Urothelium cell line (cell line): ENCODE measurements at regions not wholly inside any gene's neighbourhood (a gene's known extent, or its start where the extent isn't known, plus 50 kb on each side); places are given as distances from the start of the nearest gene placed in this dataset.
"Not testable (repeated sequence)": the region's sequence is repeated elsewhere in the genome, so short reads cannot be mapped to it uniquely, and the experiment has no call there.

ENCODE experiments used
- DNase-seq: peaks from one replicate; pipeline ENCODE4 v3.0.0; 2011; ENCODE audit warnings: low spot score, mixed read lengths
- FAIRE-seq: peaks from 2 replicates; lab custom pipeline; 2011; peaks lifted over from hg19 to GRCh38; lab: Jason Lieb, UNC

GRCh38 chr5:168121138-168121494 is 170.3 kb upstream of the WWC1 start:
- no peak for FAIRE-seq

GRCh38 chr5:168123631-168124528 is 167.6 kb upstream of the WWC1 start:
- FAIRE-seq (no peak), DNase-seq (no peak)

More at GRCh38 chr5:168121138-168121494, 170.3 kb upstream of the WWC1 start:
- DNase-seq = no peak

DNA sequence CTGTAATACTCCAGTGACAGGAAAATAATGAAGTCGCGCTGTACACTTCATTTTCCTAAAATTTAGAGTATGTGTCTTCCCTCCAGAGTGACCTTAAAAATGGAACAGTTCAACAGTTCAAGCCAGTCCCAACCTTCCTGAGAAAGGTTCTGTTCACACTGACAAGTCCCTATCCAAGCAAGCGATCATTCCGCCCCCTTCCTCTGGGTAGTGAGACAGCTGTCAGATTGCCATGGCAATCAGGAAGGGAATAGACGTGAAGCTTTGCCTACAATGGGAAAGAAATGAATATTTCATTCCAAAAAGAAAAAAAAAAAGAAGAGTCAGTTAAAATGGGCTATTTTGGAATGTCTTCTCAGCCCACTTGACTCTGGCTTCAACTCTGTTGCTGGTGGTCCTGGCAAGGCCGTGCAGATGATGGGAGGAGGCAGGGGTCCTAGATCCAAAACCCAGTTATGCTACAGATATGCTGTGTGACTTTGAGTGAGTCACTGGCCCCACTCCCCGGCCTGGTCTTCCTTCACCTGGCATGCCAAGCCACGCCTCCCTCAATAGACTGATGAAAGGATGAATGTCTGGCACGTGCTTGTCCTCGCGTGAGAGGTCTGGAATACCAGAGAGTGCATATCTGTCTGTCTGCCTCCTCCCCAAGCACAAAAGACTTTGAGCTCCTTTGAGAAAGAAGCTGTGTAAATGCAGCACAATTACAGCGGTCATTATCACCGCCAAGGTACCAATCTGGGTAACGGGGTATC is 165.8 kb upstream of the WWC1 start:
- FAIRE-seq = no peak
- no peak for DNase-seq

DNA sequence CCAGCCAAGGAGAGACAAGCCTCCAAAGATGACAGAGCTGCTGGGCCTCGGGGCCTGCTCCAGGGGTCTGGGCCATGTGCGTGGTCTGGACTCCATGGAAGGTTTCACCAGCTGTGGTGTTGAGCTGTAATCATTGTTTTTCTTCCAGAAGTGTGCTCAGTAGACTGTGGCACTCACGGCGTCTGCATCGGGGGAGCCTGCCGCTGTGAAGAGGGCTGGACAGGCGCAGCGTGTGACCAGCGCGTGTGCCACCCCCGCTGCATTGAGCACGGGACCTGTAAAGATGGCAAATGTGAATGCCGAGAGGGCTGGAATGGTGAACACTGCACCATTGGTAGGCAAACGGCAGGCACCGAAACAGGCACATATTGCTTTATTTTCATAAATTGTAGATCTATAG is 164.8 kb upstream of the WWC1 start:
- FAIRE-seq (no peak), DNase-seq (no peak)

GRCh38 chr5:168128111-168128510 is 163.3 kb upstream of the WWC1 start:
- DNase-seq (no peak), FAIRE-seq (no peak)

DNA sequence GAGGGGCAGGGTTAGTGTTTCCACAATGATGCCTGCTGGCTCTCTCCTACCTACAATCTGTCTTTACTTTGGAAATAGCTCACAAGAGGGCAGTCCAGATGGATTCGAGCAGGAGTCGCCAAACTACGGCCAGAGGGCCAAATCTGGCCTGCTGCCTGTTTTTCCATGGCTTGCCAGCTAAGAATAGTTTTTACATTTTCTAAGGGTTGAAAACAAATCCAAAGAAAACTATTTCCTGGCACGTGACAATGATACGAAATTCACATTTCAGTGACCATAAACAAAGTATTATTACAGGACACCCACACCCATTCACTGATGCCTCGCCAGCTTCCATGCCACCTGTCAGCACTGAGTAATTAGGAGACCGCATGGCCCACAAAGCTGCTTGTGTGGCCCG is 162.9 kb upstream of the WWC1 start:
- FAIRE-seq (no peak), DNase-seq (no peak)

DNA sequence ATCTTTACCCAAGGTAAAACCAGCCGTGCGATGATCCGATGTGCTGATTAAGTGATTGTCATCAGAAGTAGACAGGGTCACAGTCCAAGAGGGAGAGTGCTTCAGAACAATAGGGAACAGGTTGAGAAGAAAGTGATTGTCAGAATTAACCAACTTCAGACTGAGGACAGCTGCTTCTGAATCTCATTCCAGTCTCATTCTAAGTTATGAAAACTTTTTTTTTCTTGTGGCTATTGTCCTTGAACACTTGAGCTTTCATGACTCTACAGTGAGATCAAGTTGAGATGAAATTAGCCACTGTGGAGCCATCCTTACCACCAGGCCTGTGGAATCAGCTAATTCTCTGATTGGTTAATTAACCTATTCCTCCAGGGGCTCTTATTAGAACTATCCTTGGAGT is 159.9 kb upstream of the WWC1 start:
- no peak for FAIRE-seq

DNA sequence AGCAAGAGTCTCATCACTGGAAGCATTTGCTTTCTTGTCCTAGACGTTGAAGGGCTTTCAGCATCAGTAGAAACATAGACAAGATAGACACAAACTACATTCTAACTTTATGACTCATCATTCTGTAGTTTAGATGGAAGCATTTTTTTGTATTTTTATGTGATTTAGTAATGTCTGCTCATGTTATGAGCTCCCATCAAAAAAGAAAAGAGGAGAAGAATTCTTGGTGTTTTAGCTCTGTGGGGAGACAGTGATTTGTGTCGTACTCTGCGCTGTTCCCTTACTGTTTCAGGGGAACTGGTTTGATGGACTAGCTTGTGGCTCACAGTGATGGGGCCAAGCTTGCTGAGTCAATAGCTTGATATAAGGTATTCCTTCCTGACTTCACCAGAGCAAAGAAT is 159.2 kb upstream of the WWC1 start:
- FAIRE-seq = no peak
- peak; percentile 29 for DNase-seq

More for the DNA sequence above, 159.9 kb upstream of the WWC1 start:
- no peak for DNase-seq

GRCh38 chr5:168135897-168136296 is 155.5 kb upstream of the WWC1 start:
- no peak for DNase-seq
- FAIRE-seq = no peak

DNA sequence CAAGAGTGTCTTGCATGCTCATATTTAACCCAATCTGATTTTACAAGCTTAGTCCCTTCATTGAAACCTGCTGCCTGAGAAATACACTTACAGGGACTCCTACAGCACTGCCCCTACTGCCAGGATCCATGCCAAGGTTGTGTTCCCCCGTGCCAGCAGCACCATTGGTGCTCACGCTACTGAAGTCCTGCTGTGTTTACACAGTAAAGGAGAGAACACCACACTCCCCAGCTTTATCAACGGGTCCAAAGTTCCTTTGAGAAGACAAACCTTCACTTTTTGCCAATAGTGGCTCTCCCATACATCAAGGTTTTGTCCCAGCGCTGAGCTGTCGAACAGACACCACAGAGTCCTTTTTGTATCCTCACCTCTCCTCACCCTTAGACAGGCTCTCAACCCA is 155.1 kb upstream of the WWC1 start:
- DNase-seq = no peak
- peak; percentile 46 for FAIRE-seq

DNA sequence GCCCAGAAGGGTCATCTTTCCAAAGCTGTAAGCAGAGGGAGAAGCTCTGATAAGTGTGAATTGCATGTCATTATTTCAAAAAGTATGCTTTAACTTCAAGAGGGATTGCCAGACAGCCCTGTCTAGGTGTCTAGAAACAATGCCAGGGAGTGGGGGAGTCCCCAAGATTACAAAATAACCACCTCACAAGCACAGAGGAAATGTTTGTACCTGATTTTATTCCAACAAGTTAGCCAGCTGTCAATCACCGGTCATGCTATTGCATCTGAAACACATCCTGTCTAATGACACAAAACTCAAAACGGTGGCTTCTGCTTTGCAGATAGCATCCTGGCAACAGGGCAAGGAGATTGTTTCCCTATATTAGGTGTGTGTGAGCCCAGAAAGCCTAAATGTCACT is 154.2 kb upstream of the WWC1 start:
- FAIRE-seq (no peak), DNase-seq (no peak)

GRCh38 chr5:168140241-168140640 is 151.2 kb upstream of the WWC1 start:
- DNase-seq = no peak
- no peak for FAIRE-seq

DNA sequence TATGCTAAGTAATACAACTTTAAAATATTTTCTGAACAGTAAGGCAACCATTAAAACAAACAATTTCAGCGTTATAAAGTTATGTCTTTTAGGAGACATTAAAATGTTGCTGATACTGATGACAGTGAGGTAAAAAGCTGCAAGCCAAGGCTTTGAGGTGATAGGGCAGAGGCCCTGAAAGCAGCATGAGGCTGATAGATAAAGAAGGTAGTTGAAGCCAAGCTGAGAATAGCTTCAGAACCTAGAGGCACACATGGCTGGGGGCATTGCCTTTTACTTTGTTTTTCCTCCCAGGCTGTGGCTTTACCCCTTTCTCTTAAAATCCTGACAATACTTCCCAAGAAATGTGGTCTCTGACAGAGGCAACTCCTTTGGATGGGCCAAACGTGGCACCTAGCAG is 149.0 kb upstream of the WWC1 start:
- DNase-seq (no peak), FAIRE-seq (no peak)

DNA sequence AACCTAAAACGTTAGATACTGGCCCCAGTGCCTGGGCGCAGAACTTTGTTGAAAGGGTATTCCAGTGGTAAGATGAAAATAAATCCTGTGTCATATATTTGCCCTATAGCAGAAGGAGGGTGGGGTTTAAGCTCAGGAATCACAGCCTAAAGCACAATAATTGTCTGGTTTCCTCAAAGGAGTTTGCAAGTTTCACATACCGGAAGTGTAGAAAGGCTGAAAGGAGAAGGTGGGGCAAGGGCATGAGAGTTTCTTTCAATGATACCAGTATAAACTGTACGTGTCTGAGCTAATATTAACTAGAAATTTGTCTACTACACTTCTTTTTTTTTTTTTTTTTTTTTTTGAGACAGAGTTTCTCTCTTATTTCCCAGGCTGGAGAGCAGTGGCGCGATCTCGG is 147.9 kb upstream of the WWC1 start:
- not testable (repeated sequence) for FAIRE-seq, DNase-seq

- FAIRE-seq (no peak), DNase-seq (no peak)
Measured at GRCh38 chr5:168147106-168147505, 144.3 kb upstream of the WWC1 start.

DNA sequence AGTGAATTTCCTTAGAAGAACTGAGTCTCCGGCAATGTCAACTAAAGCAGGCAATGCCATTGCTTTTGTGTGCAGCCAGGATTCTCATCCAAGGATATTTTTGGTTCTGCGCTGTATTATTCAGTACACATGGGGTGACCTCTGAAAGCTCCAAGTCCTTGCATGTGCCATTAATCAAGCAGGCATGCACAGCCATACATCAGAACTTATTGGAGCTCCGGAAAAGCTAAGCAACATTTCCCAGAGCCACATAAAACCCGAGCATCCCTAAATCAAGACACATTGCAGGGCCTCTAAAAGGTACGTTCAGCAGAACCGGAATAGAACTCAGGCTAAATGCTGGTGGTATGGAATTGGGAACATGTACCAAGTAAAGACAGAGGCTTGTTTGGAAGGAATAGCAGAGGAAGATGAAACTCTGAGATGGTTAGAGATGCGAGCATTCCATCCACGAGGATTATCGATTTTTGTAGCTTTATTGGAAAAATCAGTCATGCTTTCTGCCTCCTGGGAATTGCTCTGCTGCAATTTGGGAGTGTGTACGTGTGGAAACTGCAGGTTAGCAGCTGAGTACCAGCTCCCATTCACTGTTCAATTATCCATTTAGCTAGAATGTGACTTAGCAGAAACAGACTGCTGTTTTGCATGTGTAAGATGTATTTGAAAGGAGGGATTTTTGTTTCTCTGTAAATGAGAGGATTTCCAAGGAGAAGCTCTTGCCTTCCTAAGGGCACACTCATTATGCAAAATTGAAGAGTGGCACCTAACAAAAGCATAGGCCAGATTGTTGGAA is 143.7 kb upstream of the WWC1 start:
- DNase-seq = no peak
- no peak for FAIRE-seq

- FAIRE-seq (no peak), DNase-seq (no peak)
Measured at GRCh38 chr5:168151041-168151440, 140.4 kb upstream of the WWC1 start.

GRCh38 chr5:168152660-168153059 is 138.8 kb upstream of the WWC1 start:
- no peak for DNase-seq
- FAIRE-seq = no peak

GRCh38 chr5:168153263-168153875 is 138.1 kb upstream of the WWC1 start:
- DNase-seq (no peak), FAIRE-seq (no peak)

GRCh38 chr5:168153876-168154270 is 137.6 kb upstream of the WWC1 start:
- FAIRE-seq (no peak), DNase-seq (no peak)

GRCh38 chr5:168155585-168155984 is 135.9 kb upstream of the WWC1 start:
- no peak for DNase-seq
- FAIRE-seq = no peak
